Tibial nerve (tissue), 4 donors: ENCODE measurements at regions not wholly inside any gene's neighbourhood (a gene's known extent, or its start where the extent isn't known, plus 50 kb on each side); places are given as distances from the start of the nearest gene placed in this dataset.

Experiments used
- EP300 ChIP-seq, 2 donors: sonication (generic); formaldehyde crosslinking; IDR thresholded peaks; one replicate each; pipeline ENCODE4 v1.6.1; 2017; ENCODE audit warnings: antibody characterized with exemption in 2 of 2, mild to moderate bottlenecking in 1 of 2
- POLR2A ChIP-seq, 2 donors: fragments of 450-650 bp; IDR thresholded peaks; one replicate each; pipeline ENCODE4 v1.6.1; 2017; ENCODE audit warnings: antibody characterized with exemption in 2 of 2, mild to moderate bottlenecking in 2 of 2, moderate library complexity in 2 of 2
- TF ChIP-seq, protein P1 (sequence below), 5 experiments: fragments of 200-600 bp in 3 of 5; fragments of 450-650 bp in 2 of 5; sonication (generic) in 3 of 5; IDR thresholded peaks; one replicate each; pipeline ENCODE4 v1.5.1; 2016 to 2019; ENCODE audit warnings: antibody characterized with exemption in 5 of 5, mild to moderate bottlenecking in 3 of 5, moderate library complexity in 2 of 5

DNA sequence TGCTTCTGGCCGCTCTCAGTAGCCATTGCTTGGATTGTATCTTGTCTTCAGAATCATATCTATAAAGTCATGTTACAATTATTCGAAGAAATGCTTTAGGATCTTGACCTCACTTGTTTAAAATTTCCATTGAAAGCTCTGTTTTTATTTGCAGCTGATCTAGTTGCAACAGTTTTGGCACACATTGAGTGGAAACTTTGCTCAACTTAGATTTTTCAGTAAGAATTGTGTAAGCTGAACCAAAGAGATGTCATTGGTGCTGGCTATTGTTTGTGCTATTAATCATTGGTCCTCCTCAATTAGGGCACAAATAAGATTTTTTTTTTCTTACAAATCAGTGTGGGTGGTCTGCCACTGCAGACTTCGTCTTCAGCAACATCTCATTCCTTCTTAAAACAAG, 649.2 kb downstream of the MMUT start:
- TF ChIP-seq POLR2A (IDR thresholded peaks at IDR 0.05), result no peak
- TF ChIP-seq, protein P1, sequence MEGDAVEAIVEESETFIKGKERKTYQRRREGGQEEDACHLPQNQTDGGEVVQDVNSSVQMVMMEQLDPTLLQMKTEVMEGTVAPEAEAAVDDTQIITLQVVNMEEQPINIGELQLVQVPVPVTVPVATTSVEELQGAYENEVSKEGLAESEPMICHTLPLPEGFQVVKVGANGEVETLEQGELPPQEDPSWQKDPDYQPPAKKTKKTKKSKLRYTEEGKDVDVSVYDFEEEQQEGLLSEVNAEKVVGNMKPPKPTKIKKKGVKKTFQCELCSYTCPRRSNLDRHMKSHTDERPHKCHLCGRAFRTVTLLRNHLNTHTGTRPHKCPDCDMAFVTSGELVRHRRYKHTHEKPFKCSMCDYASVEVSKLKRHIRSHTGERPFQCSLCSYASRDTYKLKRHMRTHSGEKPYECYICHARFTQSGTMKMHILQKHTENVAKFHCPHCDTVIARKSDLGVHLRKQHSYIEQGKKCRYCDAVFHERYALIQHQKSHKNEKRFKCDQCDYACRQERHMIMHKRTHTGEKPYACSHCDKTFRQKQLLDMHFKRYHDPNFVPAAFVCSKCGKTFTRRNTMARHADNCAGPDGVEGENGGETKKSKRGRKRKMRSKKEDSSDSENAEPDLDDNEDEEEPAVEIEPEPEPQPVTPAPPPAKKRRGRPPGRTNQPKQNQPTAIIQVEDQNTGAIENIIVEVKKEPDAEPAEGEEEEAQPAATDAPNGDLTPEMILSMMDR (IDR thresholded peaks at IDR 0.05), result no peak
- no peak for TF ChIP-seq EP300 (IDR thresholded peaks at IDR 0.05)
